ENCODE measurements at regions not wholly inside any gene's neighbourhood (a gene's known extent, or its start where the extent isn't known, plus 50 kb on each side); places are given as distances from the start of the nearest gene placed in this dataset.

GRCh38 chr9:18357321-18357720 lies 116.6 kb upstream of the ADAMTSL1 start:
- no peak for TF ChIP-seq CTCF (IDR thresholded peaks at IDR 0.05)
- no peak for TF ChIP-seq EZH2 (IDR thresholded peaks at IDR 0.05; ENCODE audit: borderline replicate concordance, insufficient read depth, low read depth, low read length, poor library complexity, severe bottlenecking)

All from B cell (primary cell).